ENCODE measurements at regions not wholly inside any gene's neighbourhood (a gene's known extent, or its start where the extent isn't known, plus 50 kb on each side); places are given as distances from the start of the nearest gene placed in this dataset.

DNA sequence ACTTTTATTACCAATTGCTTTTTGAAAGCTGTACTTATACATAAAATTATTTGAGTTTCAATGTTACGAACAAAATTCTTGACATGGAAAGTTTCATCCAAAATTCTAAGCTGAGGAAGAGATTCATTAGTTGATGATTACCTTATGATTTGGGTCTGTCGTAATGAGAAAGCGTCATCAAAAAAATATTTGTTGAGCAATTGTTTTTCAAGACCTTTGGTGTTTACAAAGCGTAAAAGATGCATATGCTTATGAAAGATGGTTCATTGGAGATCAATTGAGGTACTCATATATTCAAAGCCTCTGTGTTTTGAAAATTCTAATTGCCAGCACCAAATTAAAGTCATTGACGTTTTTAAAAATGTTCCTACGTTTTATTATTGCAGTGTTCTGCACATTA lies 110.5 kb upstream of the DOK5 start:
- no peaks in the 10 kb centered on the region for H3K27me3 ChIP-seq (ENCODE audit: control insufficient read depth in 2 of 2, insufficient read depth in 1 of 2, low read length in 1 of 2)
- no peak overlapping the region for H3K27ac ChIP-seq (ENCODE audit: low read depth in 1 of 2, low read length in 1 of 2)
- no peak overlapping the region for H3K4me3 ChIP-seq (ENCODE audit: low read length in 2 of 2)
- WGBS: 87% methylated on average over 6 of the region's 6 CpGs
- H3K4me1 ChIP-seq (ENCODE audit: control insufficient read depth in 2 of 2, insufficient read depth in 2 of 2, low read length in 2 of 2): no peaks in the 10 kb centered on the region
- H3K9me3 ChIP-seq (ENCODE audit: control insufficient read depth in 2 of 2, insufficient read depth in 1 of 2, low read length in 1 of 2): no peaks in the 10 kb centered on the region
- no peak for DNase-seq (ENCODE audit: low read depth in 6 of 9, low spot score in 9 of 9)
- H3K36me3 ChIP-seq (ENCODE audit: control insufficient read depth in 2 of 2, insufficient read depth in 2 of 2, low read length in 1 of 2): no peaks in the 10 kb centered on the region

- DNase-seq (ENCODE audit: low read depth in 6 of 9, low spot score in 9 of 9): no peak
- no peaks in the 10 kb centered on the region for H3K9me3 ChIP-seq (ENCODE audit: control insufficient read depth in 2 of 2, insufficient read depth in 1 of 2, low read length in 1 of 2)
- 94% methylated on average over 5 of the region's 5 CpGs for WGBS
- no peak overlapping the region for H3K4me3 ChIP-seq (ENCODE audit: low read length in 2 of 2)
- H3K4me1 ChIP-seq (ENCODE audit: control insufficient read depth in 2 of 2, insufficient read depth in 2 of 2, low read length in 2 of 2): no peaks in the 10 kb centered on the region
- H3K27me3 ChIP-seq (ENCODE audit: control insufficient read depth in 2 of 2, insufficient read depth in 1 of 2, low read length in 1 of 2): no peaks in the 10 kb centered on the region
- no peak overlapping the region for H3K27ac ChIP-seq (ENCODE audit: low read depth in 1 of 2, low read length in 1 of 2)
- no peaks in the 10 kb centered on the region for H3K36me3 ChIP-seq (ENCODE audit: control insufficient read depth in 2 of 2, insufficient read depth in 2 of 2, low read length in 1 of 2)
Measured at GRCh38 chr20:54366669-54367344, 108.6 kb upstream of the DOK5 start.

DNA sequence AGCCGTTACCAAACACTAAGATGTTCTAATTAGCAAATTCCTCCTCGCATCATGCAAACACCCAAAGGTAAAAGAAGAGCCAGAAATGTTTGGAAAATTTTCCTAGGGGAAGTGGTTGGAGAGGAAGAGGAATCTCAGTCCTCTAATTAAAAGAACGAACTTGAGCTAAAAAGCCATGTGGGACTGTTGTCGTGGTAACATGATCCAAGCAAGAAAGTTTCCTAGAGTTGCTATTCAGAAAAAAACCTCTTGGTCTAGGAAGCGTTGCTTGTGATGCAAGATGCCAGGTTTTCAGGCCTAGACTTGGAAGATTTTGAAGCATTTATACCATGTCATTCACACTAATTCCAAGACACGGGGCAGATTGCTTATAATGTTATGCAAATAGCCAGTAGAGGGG lies 106.8 kb upstream of the DOK5 start:
- Histone ChIP-seq H3K9me3 (ENCODE audit: control insufficient read depth in 2 of 2, insufficient read depth in 1 of 2, low read length in 1 of 2) (no peaks in the 10 kb centered on the region), H3K4me1 (ENCODE audit: control insufficient read depth in 2 of 2, insufficient read depth in 2 of 2, low read length in 2 of 2) (no peaks in the 10 kb centered on the region), H3K27me3 (ENCODE audit: control insufficient read depth in 2 of 2, insufficient read depth in 1 of 2, low read length in 1 of 2) (no peaks in the 10 kb centered on the region), H3K4me3 (ENCODE audit: low read length in 2 of 2) (no peak overlapping the region), H3K36me3 (ENCODE audit: control insufficient read depth in 2 of 2, insufficient read depth in 2 of 2, low read length in 1 of 2) (no peaks in the 10 kb centered on the region), H3K27ac (ENCODE audit: low read depth in 1 of 2, low read length in 1 of 2) (no peak overlapping the region)
- DNase-seq (ENCODE audit: low read depth in 6 of 9, low spot score in 9 of 9): peak in 1 of 9 donors; percentile 2
- WGBS: 78% methylated on average over 6 of the region's 6 CpGs

- no peak overlapping the region for H3K27ac ChIP-seq (ENCODE audit: low read depth in 1 of 2, low read length in 1 of 2)
- H3K27me3 ChIP-seq (ENCODE audit: control insufficient read depth in 2 of 2, insufficient read depth in 1 of 2, low read length in 1 of 2): no peaks in the 10 kb centered on the region
- 79% methylated on average over 1 of the region's 1 CpG for WGBS
- no peak overlapping the region for H3K4me3 ChIP-seq (ENCODE audit: low read length in 2 of 2)
- no peaks in the 10 kb centered on the region for H3K9me3 ChIP-seq (ENCODE audit: control insufficient read depth in 2 of 2, insufficient read depth in 1 of 2, low read length in 1 of 2)
- H3K36me3 ChIP-seq (ENCODE audit: control insufficient read depth in 2 of 2, insufficient read depth in 2 of 2, low read length in 1 of 2): no peaks in the 10 kb centered on the region
- no peak for DNase-seq (ENCODE audit: low read depth in 6 of 9, low spot score in 9 of 9)
- no peaks in the 10 kb centered on the region for H3K4me1 ChIP-seq (ENCODE audit: control insufficient read depth in 2 of 2, insufficient read depth in 2 of 2, low read length in 2 of 2)
Measured at GRCh38 chr20:54372313-54372712, 103.1 kb upstream of the DOK5 start.

GRCh38 chr20:54377992-54378773 lies 97.2 kb upstream of the DOK5 start:
- H3K4me1 ChIP-seq (ENCODE audit: control insufficient read depth in 2 of 2, insufficient read depth in 2 of 2, low read length in 2 of 2): no peaks in the 10 kb centered on the region
- no peak overlapping the region for H3K4me3 ChIP-seq (ENCODE audit: low read length in 2 of 2)
- no peaks in the 10 kb centered on the region for H3K27me3 ChIP-seq (ENCODE audit: control insufficient read depth in 2 of 2, insufficient read depth in 1 of 2, low read length in 1 of 2)
- no peak overlapping the region for H3K27ac ChIP-seq (ENCODE audit: low read depth in 1 of 2, low read length in 1 of 2)
- no peak for DNase-seq (ENCODE audit: low read depth in 6 of 9, low spot score in 9 of 9)
- 86% methylated on average over 1 of the region's 1 CpG for WGBS
- no peaks in the 10 kb centered on the region for H3K9me3 ChIP-seq (ENCODE audit: control insufficient read depth in 2 of 2, insufficient read depth in 1 of 2, low read length in 1 of 2)
- H3K36me3 ChIP-seq (ENCODE audit: control insufficient read depth in 2 of 2, insufficient read depth in 2 of 2, low read length in 1 of 2): no peaks in the 10 kb centered on the region

DNA sequence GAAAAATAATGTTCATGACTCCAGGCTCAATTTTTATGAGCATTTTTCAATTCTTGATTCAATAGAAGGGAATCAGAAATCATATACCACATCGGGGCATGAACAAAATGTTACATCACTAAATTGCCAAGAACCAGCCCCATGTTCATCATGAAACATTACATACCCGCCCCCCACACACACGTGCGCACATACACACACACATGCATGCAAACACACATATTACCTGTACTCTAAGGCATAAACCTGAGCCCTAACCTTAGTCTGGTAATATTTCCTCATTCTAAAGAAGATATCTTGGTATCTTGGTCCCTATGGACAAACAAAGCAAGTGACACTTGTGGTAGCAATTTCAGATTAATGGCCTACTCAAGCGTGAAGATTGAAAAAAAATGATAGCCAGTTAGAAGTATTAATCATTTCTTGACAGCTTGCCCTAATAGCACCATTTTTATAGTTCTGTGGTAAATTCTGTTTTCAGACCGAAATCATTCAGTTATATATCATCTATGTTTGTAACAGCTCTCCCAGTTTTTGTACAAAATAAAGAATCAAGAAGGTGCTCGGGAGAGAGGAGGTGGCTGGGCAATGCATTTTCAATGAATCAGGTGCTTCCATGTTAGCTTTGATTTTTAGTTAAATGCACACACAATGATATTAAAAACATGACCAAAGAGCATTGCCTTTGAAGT lies 95.4 kb upstream of the DOK5 start:
- H3K4me1 ChIP-seq (ENCODE audit: control insufficient read depth in 2 of 2, insufficient read depth in 2 of 2, low read length in 2 of 2): no peaks in the 10 kb centered on the region
- WGBS: 84% methylated on average over 7 of the region's 7 CpGs

DNA sequence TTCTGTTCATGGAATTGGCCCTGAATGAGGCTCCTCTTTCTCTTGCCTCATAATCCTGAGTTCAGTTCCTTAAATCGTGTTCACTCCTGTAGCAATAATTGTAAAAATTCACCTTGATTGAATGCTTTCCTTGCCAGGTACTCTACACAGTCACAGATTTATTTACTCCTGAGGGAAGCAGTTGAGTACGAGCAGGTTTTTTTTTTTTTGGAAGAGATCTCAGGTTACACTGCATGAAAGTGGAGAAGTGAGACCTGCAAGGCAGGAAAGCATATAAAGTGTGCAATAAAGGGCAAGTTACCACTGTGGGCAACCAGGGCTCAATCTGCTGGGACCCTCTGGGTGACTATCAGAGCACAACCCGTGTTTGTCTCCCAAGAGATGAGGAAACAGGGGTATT lies 93.0 kb upstream of the DOK5 start:
- no peak overlapping the region for H3K4me3 ChIP-seq (ENCODE audit: low read length in 2 of 2)
- peak in 1 of 9 donors; percentile 1 for DNase-seq (ENCODE audit: low read depth in 6 of 9, low spot score in 9 of 9)
- no peaks in the 10 kb centered on the region for H3K36me3 ChIP-seq (ENCODE audit: control insufficient read depth in 2 of 2, insufficient read depth in 2 of 2, low read length in 1 of 2)
- no peaks in the 10 kb centered on the region for H3K4me1 ChIP-seq (ENCODE audit: control insufficient read depth in 2 of 2, insufficient read depth in 2 of 2, low read length in 2 of 2)
- H3K27me3 ChIP-seq (ENCODE audit: control insufficient read depth in 2 of 2, insufficient read depth in 1 of 2, low read length in 1 of 2): no peaks in the 10 kb centered on the region
- WGBS: 39% methylated on average over 3 of the region's 3 CpGs
- H3K27ac ChIP-seq (ENCODE audit: low read depth in 1 of 2, low read length in 1 of 2): no peak overlapping the region
- H3K9me3 ChIP-seq (ENCODE audit: control insufficient read depth in 2 of 2, insufficient read depth in 1 of 2, low read length in 1 of 2): no peaks in the 10 kb centered on the region

More for the DNA sequence above, 95.4 kb upstream of the DOK5 start:
- Histone ChIP-seq H3K27ac (ENCODE audit: low read depth in 1 of 2, low read length in 1 of 2) (no peak overlapping the region), H3K27me3 (ENCODE audit: control insufficient read depth in 2 of 2, insufficient read depth in 1 of 2, low read length in 1 of 2) (no peaks in the 10 kb centered on the region), H3K4me3 (ENCODE audit: low read length in 2 of 2) (no peak overlapping the region), H3K9me3 (ENCODE audit: control insufficient read depth in 2 of 2, insufficient read depth in 1 of 2, low read length in 1 of 2) (no peaks in the 10 kb centered on the region), H3K36me3 (ENCODE audit: control insufficient read depth in 2 of 2, insufficient read depth in 2 of 2, low read length in 1 of 2) (no peaks in the 10 kb centered on the region)
- no peak for DNase-seq (ENCODE audit: low read depth in 6 of 9, low spot score in 9 of 9)

DNA sequence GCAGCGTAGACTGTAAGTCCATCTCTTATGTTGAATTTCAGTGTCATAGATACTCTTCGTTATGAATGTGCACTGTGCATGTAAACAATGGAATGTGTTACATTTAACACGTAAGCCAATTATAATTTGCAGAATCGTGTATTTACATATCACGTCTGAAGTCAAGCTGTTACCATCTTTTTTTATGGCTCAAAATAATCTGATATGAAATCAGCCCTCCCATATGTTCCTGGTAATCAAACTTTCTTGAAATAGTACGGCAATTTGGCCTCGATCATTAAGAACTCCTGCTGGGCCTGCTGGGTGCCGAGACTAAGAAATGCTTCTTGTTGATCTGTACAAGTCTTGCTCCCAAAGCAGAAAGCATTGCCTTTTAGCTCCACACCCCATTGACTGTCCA lies 89.6 kb upstream of the DOK5 start:
- whole genome bisulfite sequencing: 94% methylated on average over 8 of the region's 8 CpGs
- no peaks in the 10 kb centered on the region for H3K4me1 ChIP-seq (ENCODE audit: control insufficient read depth in 2 of 2, insufficient read depth in 2 of 2, low read length in 2 of 2)
- no peaks in the 10 kb centered on the region for H3K36me3 ChIP-seq (ENCODE audit: control insufficient read depth in 2 of 2, insufficient read depth in 2 of 2, low read length in 1 of 2)
- no peak overlapping the region for H3K4me3 ChIP-seq (ENCODE audit: low read length in 2 of 2)
- H3K9me3 ChIP-seq (ENCODE audit: control insufficient read depth in 2 of 2, insufficient read depth in 1 of 2, low read length in 1 of 2): no peaks in the 10 kb centered on the region
- H3K27me3 ChIP-seq (ENCODE audit: control insufficient read depth in 2 of 2, insufficient read depth in 1 of 2, low read length in 1 of 2): no peaks in the 10 kb centered on the region
- DNase-seq (ENCODE audit: low read depth in 6 of 9, low spot score in 9 of 9): no peak
- no peak overlapping the region for H3K27ac ChIP-seq (ENCODE audit: low read depth in 1 of 2, low read length in 1 of 2)

GRCh38 chr20:54389596-54390280 lies 85.7 kb upstream of the DOK5 start:
- no peak overlapping the region for H3K4me3 ChIP-seq (ENCODE audit: low read length in 2 of 2)
- H3K9me3 ChIP-seq (ENCODE audit: control insufficient read depth in 2 of 2, insufficient read depth in 1 of 2, low read length in 1 of 2): no peaks in the 10 kb centered on the region
- no peak for DNase-seq (ENCODE audit: low read depth in 6 of 9, low spot score in 9 of 9)
- no peaks in the 10 kb centered on the region for H3K4me1 ChIP-seq (ENCODE audit: control insufficient read depth in 2 of 2, insufficient read depth in 2 of 2, low read length in 2 of 2)
- WGBS: 88% methylated on average over 9 of the region's 9 CpGs
- H3K27me3 ChIP-seq (ENCODE audit: control insufficient read depth in 2 of 2, insufficient read depth in 1 of 2, low read length in 1 of 2): no peaks in the 10 kb centered on the region
- H3K27ac ChIP-seq (ENCODE audit: low read depth in 1 of 2, low read length in 1 of 2): no peak overlapping the region
- H3K36me3 ChIP-seq (ENCODE audit: control insufficient read depth in 2 of 2, insufficient read depth in 2 of 2, low read length in 1 of 2): no peaks in the 10 kb centered on the region
